RWPE1 (cell line): ENCODE measurements at regions not wholly inside any gene's neighbourhood (a gene's known extent, or its start where the extent isn't known, plus 50 kb on each side); places are given as distances from the start of the nearest gene placed in this dataset.

Source experiments
- CTCF ChIA-PET: fragments of 350-600 bp; sonication (Branson Sonifier 250); formaldehyde crosslinking; extraction: SDS; loops from one replicate; lab custom pipeline; 2021; lab: Yijun Ruan, JAX
- POLR2A ChIA-PET: fragments of 400-600 bp; formaldehyde crosslinking; extraction: SDS; loops from one replicate; lab custom pipeline; 2020; ENCODE audit warnings: antibody characterized with exemption; ENCODE audit not compliant: low non-redundant PET; lab: Yijun Ruan, JAX
- DNase-seq: peaks from one replicate; pipeline ENCODE4 v3.0.0; 2012; ENCODE audit warnings: low spot score
- H3K27ac ChIP-seq: fragments of 450-650 bp; 2 replicates; pipeline ENCODE4 v1.5.1; 2017
- TF ChIP-seq, protein P1 (sequence below): fragments of 450-650 bp; conservative IDR thresholded peaks from 2 replicates; pipeline ENCODE4 v1.5.1; 2017; ENCODE audit warnings: low read depth, mild to moderate bottlenecking

DNA sequence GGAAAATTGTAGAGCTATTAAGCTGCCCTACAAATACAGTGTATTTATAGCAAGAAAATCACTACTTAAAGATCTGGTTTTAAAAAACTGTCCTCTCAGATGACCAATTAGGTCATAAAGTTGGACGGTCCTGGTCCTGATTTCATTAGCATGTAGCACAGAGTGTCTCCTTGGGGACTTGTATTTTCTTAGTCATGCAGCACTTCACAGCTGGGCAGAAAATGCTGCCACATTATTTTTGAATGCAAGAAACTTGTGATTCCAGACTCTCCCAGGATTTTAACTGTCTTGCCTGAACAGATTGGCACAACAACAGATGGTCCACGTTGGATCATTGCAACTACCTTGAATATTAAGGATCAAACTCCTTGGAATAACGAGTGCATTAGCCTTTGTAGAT, 348.1 kb upstream of the SGCD start:
- ChIA-PET POLR2A (no interaction called here), CTCF (no interaction called here)
- DNase-seq: no peak
- TF ChIP-seq, protein P1, sequence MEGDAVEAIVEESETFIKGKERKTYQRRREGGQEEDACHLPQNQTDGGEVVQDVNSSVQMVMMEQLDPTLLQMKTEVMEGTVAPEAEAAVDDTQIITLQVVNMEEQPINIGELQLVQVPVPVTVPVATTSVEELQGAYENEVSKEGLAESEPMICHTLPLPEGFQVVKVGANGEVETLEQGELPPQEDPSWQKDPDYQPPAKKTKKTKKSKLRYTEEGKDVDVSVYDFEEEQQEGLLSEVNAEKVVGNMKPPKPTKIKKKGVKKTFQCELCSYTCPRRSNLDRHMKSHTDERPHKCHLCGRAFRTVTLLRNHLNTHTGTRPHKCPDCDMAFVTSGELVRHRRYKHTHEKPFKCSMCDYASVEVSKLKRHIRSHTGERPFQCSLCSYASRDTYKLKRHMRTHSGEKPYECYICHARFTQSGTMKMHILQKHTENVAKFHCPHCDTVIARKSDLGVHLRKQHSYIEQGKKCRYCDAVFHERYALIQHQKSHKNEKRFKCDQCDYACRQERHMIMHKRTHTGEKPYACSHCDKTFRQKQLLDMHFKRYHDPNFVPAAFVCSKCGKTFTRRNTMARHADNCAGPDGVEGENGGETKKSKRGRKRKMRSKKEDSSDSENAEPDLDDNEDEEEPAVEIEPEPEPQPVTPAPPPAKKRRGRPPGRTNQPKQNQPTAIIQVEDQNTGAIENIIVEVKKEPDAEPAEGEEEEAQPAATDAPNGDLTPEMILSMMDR: no peak
- no peak overlapping the region for H3K27ac ChIP-seq

DNA sequence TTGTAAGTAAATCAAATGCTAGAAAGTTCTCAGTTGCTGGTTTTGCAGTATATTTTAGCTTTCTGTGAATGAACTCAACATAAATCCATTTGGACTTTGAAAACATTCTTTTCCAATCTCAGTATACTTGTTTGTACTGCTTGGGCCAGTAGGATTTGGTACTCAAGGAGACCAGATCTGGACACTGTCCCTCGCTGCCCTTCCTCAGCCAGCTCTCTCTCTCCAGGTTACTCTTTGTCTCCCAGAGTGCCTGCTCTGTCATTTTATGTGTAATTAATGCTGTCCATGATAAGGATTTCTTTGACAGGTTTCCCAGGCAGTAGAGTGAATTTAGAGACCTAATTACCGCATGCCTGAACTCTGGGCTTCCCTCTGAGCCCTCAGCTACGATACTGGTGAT, 344.6 kb upstream of the SGCD start:
- ChIA-PET POLR2A (no interaction called here), CTCF (interaction anchor here (0.6 kb wide), 1 partner anchor 122 kb away, joined by 4 read pairs; no protein-coding TSS in a partner anchor)
- no peak overlapping the region for H3K27ac ChIP-seq
- TF ChIP-seq, protein P1: no peak
- DNase-seq: no peak

DNA sequence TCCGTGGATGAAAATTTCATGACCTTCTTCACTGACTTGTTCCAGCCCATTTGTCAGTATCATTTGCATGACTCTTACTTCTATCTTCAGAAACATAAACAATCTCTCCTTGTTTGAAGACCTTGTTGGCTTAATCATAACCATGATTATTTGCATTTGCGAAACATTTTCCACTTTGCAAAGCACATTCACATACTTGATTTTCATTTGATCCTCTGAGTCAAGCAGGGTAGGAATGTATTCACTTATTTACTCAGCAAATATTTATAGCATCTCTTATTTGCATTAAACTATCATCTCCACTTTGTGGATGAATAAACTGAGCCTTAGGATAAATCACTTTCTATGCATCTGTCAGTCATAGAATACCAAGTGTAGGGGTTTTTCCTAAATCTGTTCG, 343.0 kb upstream of the SGCD start:
- TF ChIP-seq, protein P1: no peak
- POLR2A ChIA-PET: no interaction called here
- H3K27ac ChIP-seq: no peak overlapping the region
- CTCF ChIA-PET: no interaction called here
- no peak for DNase-seq

DNA sequence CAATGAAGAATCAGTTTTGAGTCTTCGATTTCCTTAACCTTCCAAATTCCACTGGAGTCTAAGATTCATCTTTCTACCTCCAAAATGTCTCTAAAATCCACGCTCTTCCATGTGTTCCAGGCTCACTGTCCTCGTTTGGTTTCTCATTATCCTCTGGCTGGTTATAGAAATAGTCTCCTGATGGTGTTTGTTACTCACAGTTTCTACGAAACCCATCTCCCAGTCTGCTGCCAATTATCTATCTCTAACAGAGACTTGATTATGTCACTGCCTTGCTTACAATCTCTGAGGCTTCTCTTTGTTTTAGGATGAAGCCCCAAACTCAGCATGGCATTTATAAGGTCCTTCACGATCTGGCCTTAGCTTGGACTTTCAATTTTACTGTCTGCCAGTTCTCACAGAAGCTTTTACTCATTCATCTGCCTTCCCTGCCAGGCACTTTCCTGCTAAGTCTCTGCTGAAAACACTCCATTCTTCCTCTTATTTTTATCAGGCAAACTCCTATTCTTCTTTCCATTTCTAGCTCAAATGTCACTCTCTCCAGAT, 339.6 kb upstream of the SGCD start:
- H3K27ac ChIP-seq: no peak overlapping the region
- TF ChIP-seq, protein P1: no peak
- CTCF ChIA-PET: no interaction called here
- POLR2A ChIA-PET: no interaction called here
- DNase-seq: no peak

DNA sequence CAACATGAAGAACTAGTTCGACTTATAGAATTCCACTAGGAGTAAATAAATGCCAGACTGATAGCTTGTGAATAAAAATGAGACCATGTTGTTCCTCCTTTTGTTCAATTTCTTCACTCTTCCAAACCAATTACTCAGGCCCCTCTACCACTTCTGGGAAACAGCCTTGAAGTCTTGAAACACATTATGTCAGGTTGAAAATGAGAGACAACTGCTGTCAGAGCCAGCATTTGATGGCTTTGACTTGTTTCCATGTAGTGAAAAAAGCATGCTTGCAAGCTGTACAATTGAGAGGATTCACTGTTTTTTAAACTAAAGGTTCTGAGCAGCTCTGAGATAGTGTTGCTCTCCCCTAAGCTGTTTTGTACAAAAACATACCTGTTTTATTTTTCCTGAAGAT, 337.1 kb upstream of the SGCD start:
- CTCF ChIA-PET: no interaction called here
- H3K27ac ChIP-seq: no peak overlapping the region
- DNase-seq: no peak
- TF ChIP-seq, protein P1: no peak
- POLR2A ChIA-PET: no interaction called here

DNA sequence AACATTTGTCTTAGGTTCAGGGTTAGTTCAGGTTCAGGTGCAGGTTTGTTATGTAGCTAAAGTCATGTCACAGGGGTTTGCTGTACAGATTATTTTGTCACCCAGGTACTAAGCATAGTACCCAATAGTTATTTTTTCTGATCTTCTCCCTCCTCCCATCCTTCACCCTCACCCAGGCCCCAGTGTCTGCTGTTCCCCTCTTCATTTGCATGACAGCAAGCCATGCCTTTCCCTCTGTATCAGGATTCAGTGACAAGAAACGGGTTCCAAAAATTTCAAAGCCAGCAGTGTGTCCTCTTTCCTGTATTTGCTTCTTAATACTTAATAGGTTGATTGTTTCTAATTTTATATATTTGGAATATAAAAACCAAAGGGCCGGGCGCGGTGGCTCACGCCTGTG, 330.8 kb upstream of the SGCD start:
- TF ChIP-seq, protein P1: no peak
- no peak overlapping the region for H3K27ac ChIP-seq
- CTCF ChIA-PET: no interaction called here
- no peak for DNase-seq
- POLR2A ChIA-PET: no interaction called here
